GM19351 (cell line): ENCODE measurements at regions not wholly inside any gene's neighbourhood (a gene's known extent, or its start where the extent isn't known, plus 50 kb on each side); places are given as distances from the start of the nearest gene placed in this dataset.

Source experiments
- ATAC-seq: cut with Tn5 transposase; IDR thresholded peaks from one replicate; pipeline ENCODE4 v1.9.1; 2021; ENCODE audit warnings: mild to moderate bottlenecking, moderate library complexity; ENCODE audit not compliant: unreplicated experiment

GRCh38 chr7:47666164-47666862, 84.4 kb upstream of the TNS3 start:
- no peak for ATAC-seq

DNA sequence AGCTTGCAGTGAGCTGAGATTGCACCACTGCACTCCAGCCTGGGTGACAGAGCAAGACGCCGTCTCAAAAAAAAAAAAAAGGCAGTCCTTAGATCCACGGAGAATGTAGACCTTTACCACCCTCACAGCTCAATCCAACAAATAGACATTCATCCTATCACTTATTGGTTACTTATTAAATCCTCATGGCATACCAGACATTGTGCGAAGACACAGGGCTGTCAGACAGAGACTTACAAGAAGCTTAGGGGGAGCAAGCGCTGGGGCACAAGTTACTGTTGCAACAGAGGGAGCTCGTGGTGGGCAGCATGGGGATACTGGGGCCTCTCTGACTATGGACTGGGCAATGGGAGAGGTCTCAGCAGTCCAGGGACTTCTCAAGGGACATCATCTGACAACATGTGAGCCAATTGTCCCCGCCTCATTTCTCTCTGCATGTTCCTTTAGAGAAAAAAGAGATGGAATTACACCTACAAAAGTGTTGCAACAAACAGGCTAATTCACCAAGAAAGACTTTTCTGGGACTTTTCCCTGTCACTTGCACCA, 82.8 kb upstream of the TNS3 start:
- no peak for ATAC-seq

- no peak for ATAC-seq
These were observed 81.9 kb upstream of the TNS3 start for GRCh38 chr7:47663851-47664250.

DNA sequence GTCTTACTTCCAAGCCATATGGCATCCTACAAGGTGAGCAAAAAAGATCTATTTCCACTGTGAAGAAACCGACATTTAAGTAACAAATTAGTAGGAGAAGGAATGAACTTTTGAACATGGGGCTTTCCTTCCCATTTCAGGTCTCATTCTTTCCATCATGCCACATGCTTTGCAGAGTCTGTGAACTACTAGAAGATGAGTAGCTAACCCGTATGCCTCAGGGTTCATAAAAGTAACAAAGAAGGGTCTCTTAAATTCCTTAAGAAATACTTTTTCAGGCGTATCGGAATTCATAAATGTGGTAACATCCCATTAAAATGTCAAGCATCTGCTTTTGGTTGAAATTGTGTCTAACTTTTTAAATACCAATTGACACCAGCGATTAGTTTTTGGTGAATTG, 81.3 kb upstream of the TNS3 start:
- ATAC-seq, result no peak

DNA sequence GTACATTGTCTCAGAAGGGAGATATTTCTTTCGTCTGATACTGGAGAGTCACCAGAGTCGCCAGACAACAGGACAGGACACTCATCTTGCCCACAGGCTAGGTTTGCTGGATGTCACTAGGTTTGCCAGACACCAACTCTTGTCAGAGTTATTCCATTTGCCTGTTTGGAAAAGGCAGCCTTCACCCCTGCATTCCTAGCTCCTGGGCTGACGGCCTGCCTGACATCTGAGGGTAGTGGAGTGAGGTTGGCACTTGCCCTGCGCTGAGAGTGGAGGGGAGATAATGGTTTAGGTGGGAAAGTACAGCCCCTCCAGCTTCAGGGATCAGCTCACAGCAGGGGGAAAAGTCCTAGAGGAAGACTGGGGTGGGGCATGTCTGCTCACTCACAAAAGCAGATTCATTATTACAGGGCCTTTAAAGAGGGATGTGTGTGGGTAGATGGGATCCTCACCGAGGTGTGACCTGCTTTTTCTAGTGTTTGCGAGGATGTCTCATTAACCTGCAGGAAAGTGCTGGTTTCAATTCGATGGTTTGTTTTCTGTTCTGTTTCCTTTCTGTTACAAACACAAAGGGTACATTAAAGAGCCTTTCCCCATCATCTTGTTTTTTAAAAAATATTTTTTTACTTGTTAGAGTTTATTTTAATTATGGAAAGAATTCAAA, 79.3 kb upstream of the TNS3 start:
- peak; percentile 72 for ATAC-seq

GRCh38 chr7:47659664-47660462, 78.0 kb upstream of the TNS3 start:
- no peak for ATAC-seq

DNA sequence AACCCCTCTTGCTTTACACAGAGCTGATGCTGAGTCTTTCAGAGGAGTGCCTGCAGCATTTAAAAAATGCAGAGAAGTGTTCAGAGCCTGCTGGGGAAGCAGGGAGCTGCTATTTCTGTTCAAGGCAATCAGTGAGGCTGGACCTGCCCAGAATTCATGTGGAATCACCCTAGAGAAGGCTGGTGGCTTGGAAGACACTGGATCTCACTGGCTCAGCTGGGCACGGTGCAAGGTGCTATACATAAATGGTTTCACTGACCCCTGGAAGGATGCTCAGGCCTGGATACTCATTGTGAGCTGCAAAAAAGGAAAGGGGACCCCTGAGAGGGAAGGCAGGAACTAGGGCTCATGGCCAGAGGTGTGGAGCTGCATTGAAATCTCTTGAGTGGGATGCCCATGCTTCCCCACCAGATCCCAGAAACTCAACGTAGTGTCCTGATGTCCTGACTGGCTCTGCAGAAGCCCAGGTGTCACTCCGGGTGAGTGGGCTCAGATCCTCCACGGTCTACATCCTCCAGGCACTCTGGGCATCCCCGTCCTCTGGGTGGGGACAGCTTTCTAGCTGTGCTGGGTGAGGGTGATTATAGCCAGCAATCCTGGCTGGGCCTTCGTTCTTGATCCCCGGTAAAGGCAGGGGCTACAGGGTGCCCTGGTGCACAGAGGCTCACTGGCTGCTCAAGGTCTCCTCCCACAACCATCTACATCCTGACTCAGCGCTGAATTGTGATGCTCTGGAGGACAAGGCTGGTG, 77.2 kb upstream of the TNS3 start:
- ATAC-seq, result no peak

GRCh38 chr7:47657126-47657525, 75.2 kb upstream of the TNS3 start:
- no peak for ATAC-seq

DNA sequence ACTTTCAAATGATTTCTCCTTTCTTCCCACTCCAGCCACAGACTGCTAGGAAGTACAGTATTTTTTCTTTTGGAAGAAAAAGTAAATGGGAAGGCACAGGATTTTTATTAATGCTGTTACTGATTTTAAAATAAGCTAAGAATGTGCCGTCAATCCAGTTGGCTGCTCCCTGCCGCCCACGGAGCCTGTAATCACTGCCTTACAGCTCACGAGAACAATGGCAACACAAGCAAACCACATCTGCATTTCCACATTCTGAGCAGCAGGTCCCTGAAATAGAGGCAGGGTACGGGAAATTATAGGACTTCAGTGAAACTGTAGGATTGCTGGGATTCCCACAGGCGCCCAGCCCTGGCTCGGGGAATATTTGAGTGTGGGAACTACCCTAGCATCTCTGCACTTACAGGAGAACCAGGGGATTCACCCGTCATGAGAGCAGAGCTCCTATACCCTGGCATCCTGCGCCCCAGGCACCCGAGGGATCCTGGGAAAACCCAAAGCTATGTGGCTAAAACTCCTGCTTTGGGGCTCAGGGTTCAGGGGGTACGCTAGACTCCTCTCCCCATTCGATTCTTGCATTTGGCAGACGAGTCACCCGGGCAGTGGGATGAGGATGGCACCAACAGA, 72.9 kb upstream of the TNS3 start:
- no peak for ATAC-seq

DNA sequence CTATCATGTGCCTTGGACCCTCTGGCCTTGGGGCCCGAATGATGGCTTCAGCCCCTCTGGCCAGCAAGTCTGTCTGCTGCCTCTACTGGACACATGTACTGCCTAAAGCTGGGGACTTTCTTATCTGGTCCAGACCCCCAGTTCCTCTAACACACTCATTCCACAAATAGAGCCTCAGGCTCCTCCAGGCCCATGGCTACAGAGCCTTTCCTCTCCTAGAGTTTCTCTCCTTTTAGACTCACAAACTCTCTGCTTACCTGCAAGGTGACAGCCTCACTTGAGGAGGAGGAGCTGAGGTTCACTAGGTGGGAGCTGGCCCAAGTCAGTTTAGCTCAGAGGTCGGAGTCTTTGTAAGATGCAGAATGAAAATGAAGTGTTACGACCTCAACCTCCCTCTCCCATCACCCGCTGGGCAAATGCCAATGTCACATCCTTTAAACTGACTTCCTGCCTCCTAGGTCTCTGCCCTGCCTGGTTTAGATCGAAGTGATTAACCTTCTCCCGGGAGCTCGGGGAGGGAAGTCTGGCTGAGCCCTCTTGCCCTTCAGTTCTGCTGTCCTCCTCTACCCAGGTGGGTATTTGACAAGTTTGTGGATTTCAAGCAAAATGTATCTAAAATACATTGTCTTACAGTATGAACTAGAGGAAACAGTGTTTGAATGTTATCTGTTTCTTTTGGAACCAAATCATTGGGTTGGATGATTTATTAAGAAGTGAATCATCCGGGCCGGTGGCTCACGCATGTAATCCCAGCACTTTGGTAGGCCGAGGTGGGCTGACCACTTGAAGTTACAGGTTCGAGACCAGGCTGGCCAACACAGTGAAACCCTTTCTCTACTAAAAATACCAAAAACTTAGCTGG, 71.9 kb upstream of the TNS3 start:
- ATAC-seq, result no peak

DNA sequence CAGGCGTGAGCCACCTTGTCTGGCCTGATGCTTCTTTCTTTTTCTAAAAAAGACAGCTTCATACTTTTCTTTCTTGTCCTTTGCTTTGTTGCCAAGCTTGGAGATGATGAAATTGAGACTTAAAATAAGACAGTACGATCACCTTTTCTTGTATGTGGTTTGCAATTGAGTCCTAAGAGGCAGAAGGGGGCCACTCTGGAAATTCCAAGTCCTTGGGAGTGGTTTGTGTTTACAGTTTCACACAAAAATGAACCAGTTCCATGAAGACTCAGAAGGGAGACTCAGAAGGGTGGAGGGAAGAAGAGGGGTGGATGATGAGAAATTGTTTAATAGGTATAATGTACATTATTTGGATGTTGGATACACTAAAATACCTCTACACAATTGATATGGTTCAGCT, 70.7 kb upstream of the TNS3 start:
- no peak for ATAC-seq

GRCh38 chr7:47651355-47652317, 69.7 kb upstream of the TNS3 start:
- ATAC-seq, result no peak

DNA sequence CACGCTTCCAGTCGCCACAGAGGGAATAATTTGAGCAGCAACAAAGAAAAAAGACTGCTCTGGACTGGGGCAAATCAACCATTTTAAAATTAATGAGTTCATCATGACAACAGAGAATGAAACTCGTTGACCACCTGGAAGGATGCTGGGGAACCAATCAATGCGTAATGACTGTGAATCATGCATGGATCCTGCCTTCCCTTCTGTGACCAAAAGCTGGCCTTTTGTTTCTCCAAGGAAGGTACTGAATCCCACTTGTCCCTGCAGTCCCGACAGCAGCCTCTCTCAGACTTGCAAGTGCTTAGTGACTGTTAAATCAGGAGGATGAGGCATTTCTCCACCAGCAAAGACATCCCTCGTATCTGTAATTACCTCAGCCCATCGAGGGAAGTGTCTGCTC, 68.0 kb upstream of the TNS3 start:
- no peak for ATAC-seq

GRCh38 chr7:47648275-47648925, 66.5 kb upstream of the TNS3 start:
- no peak for ATAC-seq

DNA sequence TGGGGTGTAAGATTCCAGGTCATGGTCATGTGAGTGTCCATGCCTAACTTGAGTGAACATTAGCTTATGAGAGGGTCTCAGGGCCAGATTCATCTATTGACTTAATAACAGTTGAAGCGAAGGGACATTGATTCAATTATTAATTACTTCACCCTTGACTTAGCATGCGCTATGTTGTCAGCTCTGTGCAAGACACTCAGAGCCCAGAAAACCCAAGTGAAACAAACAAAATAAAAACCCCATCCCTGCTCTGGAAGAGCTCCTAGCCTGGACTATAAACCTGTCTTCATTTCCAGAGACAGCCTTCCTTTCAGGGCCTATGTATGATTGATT, 66.0 kb upstream of the TNS3 start:
- no peak for ATAC-seq

DNA sequence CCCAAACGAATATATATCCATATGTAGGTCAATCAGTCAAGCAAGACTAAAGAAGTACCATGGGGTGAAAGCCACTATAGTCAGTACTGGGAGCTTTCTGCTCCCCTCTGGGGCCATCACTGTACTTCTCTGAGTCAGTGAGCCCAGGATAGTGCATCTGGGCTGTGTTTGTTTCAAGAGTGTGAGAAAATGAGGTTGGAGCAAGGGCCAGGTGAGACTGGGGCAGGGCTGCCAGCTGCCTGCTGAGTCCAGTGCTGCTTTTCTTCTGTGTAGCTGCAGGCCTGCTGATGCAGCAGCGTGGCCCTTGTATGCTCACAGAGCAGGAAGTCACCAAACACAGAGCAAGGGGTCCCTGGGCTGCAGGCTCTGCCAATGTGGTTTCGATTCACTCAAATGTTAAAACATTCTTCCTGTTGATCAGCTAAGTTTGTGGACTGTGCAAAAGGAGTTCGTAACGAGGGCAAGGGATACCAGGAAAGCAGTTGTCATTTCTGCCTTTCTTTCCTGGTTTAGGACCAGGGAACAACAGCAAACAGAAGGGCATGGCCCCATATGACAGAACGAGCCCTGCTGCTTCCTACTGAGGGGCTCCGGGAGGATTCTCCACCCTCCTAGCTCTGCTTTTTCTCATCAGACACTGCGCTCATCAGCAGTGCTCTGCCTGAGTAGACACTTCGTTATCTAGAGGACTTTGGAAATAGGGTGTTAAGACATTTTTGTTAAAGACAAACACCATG, 65.4 kb upstream of the TNS3 start:
- peak; percentile 82 for ATAC-seq

DNA sequence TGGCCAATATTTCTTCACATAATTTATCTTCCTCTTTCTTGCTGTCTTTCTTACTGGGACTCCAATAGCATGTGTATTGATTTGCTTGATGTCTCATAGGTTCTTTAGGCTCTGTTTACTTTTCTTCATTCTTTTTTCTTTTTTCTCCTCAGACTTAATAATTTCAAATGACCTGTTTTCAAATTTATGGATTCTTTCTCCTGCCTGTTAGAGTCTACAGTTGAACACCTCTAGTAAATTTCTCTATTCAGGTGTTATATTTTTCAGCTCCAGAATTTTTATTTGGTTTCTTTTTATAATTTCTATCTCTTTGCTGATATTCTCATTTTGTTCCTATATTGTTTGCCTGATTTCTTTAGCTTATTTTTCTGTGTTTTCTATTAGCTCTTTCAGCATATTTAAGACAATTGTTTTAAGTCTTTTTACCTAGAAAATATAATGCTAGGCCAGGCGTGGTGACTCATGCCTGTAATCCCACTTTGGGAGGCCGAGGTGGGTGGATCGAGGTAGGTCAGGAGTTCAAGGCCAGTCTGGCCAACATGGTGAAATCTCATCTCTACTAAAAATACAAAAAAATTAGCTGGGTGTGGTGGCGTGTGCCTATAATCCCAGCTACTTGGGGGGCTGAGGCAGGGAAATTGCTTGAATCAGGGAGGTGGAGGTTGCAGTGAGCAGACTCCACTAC, 61.9 kb upstream of the TNS3 start:
- ATAC-seq, result no peak
